Trophoblast cell (in vitro differentiated cells and primary cell): ENCODE measurements at regions not wholly inside any gene's neighbourhood (a gene's known extent, or its start where the extent isn't known, plus 50 kb on each side); places are given as distances from the start of the nearest gene placed in this dataset.

Experiments
- DNase-seq, 2 donors: peaks; one replicate each; pipeline ENCODE4 v3.0.0-alpha.2; 2016
- H2AFZ ChIP-seq: 2 replicates; pipeline ENCODE4 v1.6.1; 2013; ENCODE audit warnings: low read length, moderate library complexity, mild to moderate bottlenecking; ENCODE audit not compliant: insufficient read depth, poor library complexity
- H2AK5ac ChIP-seq: 2 replicates; pipeline ENCODE4 v1.6.1; 2013; ENCODE audit warnings: mild to moderate bottlenecking, low read length
- H2BK120ac ChIP-seq: 2 replicates; pipeline ENCODE4 v1.6.1; 2013; ENCODE audit warnings: low read length, mild to moderate bottlenecking, moderate library complexity; ENCODE audit not compliant: insufficient read depth, poor library complexity
- H2BK12ac ChIP-seq: 2 replicates; pipeline ENCODE4 v1.6.1; 2013; ENCODE audit warnings: mild to moderate bottlenecking, low read length, moderate library complexity
- H2BK5ac ChIP-seq: 2 replicates; pipeline ENCODE4 v1.6.1; 2013; ENCODE audit warnings: low read length, low read depth, moderate library complexity, mild to moderate bottlenecking; ENCODE audit not compliant: poor library complexity
- H3K14ac ChIP-seq: 2 replicates; pipeline ENCODE4 v1.6.1; 2013; ENCODE audit warnings: mild to moderate bottlenecking, low read length
- H3K18ac ChIP-seq: 2 replicates; pipeline ENCODE4 v1.6.1; 2013; ENCODE audit warnings: mild to moderate bottlenecking, low read length
- H3K23ac ChIP-seq: 2 replicates; pipeline ENCODE4 v1.6.1; 2013; ENCODE audit warnings: low read length
- H3K27ac ChIP-seq: 2 replicates; pipeline ENCODE4 v1.5.1; 2013; ENCODE audit warnings: low read depth, mild to moderate bottlenecking, inconsistent platforms, low read length, moderate library complexity
- H3K27me3 ChIP-seq: 2 replicates; pipeline ENCODE4 v1.6.1; 2013; ENCODE audit warnings: inconsistent platforms, mild to moderate bottlenecking, low read length, moderate library complexity; ENCODE audit not compliant: insufficient read depth
- H3K36me3 ChIP-seq, 2 experiments: 1 replicate in 1 of 2; 2 replicates in 1 of 2; pipeline ENCODE4 v1.6.1; 2013; ENCODE audit warnings: low read length in 2 of 2, mild to moderate bottlenecking in 2 of 2, moderate library complexity in 1 of 2; ENCODE audit not compliant: insufficient read depth in 2 of 2, control insufficient read depth in 1 of 2
- H3K4ac ChIP-seq: 2 replicates; pipeline ENCODE4 v1.6.1; 2013; ENCODE audit warnings: low read depth, mild to moderate bottlenecking, low read length, moderate library complexity
- H3K4me1 ChIP-seq, 2 experiments: 1 replicate in 1 of 2; 2 replicates in 1 of 2; pipeline ENCODE4 v1.6.1; 2013; ENCODE audit warnings: low read length in 2 of 2, mild to moderate bottlenecking in 2 of 2, moderate library complexity in 1 of 2; ENCODE audit not compliant: insufficient read depth in 2 of 2, control insufficient read depth in 1 of 2
- H3K4me2 ChIP-seq: 2 replicates; pipeline ENCODE4 v1.6.1; 2013; ENCODE audit warnings: inconsistent platforms, mild to moderate bottlenecking, low read length, moderate library complexity
- H3K4me3 ChIP-seq: 2 replicates; pipeline ENCODE4 v1.5.1; 2013; ENCODE audit warnings: mild to moderate bottlenecking, low read depth, low read length, inconsistent platforms
- H3K79me1 ChIP-seq: one replicate; pipeline ENCODE4 v1.6.1; 2013; ENCODE audit warnings: low read length
- H3K79me2 ChIP-seq: 2 replicates; pipeline ENCODE4 v1.6.1; 2013; ENCODE audit warnings: low read length, mild to moderate bottlenecking; ENCODE audit not compliant: control insufficient read depth, insufficient read depth, poor library complexity
- H3K9ac ChIP-seq: 2 replicates; pipeline ENCODE4 v1.6.1; 2013; ENCODE audit warnings: mild to moderate bottlenecking, low read length
- H3K9me3 ChIP-seq: 2 replicates; pipeline ENCODE4 v1.6.1; 2013; ENCODE audit warnings: low read depth, mild to moderate bottlenecking, control low read depth, inconsistent platforms, low read length; ENCODE audit not compliant: insufficient read depth
- H4K12ac ChIP-seq: 2 replicates; pipeline ENCODE4 v1.6.1; 2013; ENCODE audit warnings: low read depth, mild to moderate bottlenecking, low read length, moderate library complexity
- H4K8ac ChIP-seq: 2 replicates; pipeline ENCODE4 v1.6.1; 2013; ENCODE audit warnings: low read depth, mild to moderate bottlenecking, low read length, moderate library complexity
- H4K91ac ChIP-seq: one replicate; pipeline ENCODE4 v1.6.1; 2013; ENCODE audit warnings: low read depth, mild to moderate bottlenecking, low read length, moderate library complexity
- WGBS: extraction: QIAGEN DNeasy Blood & Tissue Kit; methylation state at CpG from one replicate; pipeline ENCODE4 v1.1.7; 2013; ENCODE audit warnings: missing lambda C conversion rate; ENCODE audit not compliant: insufficient read length, insufficient coverage; ENCODE audit errors: extremely low coverage; 5-methylcytosine and 5-hydroxymethylcytosine counted together

- no peak overlapping the region for H2BK12ac ChIP-seq
- no peak for DNase-seq
- no peak overlapping the region for H3K27ac ChIP-seq
- no peak overlapping the region for H4K8ac ChIP-seq
- no peak overlapping the region for H2BK5ac ChIP-seq
- H3K4me1 ChIP-seq: no peaks in the 10 kb centered on the region
- no CpG with 5 or more reads among the region's 2 CpGs for WGBS
- no peaks in the 10 kb centered on the region for H3K27me3 ChIP-seq
- no peak overlapping the region for H3K4me2 ChIP-seq
- no peaks in the 10 kb centered on the region for H3K36me3 ChIP-seq
- H3K18ac ChIP-seq: no peak overlapping the region
- no peaks in the 10 kb centered on the region for H3K79me1 ChIP-seq
- H2AFZ ChIP-seq: no peak overlapping the region
- H3K23ac ChIP-seq: no peak overlapping the region
- H3K14ac ChIP-seq: no peak overlapping the region
- no peak overlapping the region for H3K4me3 ChIP-seq
- H3K79me2 ChIP-seq: no peaks in the 10 kb centered on the region
- H3K9ac ChIP-seq: no peak overlapping the region
- H3K9me3 ChIP-seq: peaks cover 25% of the 10 kb centered on the region
- no peak overlapping the region for H3K4ac ChIP-seq
- H2AK5ac ChIP-seq: no peak overlapping the region
- no peak overlapping the region for H2BK120ac ChIP-seq
- H4K91ac ChIP-seq: no peak overlapping the region
- no peak overlapping the region for H4K12ac ChIP-seq
These were observed 1157.4 kb downstream of the RPIA start for GRCh38 chr2:89848763-89849368.

DNA sequence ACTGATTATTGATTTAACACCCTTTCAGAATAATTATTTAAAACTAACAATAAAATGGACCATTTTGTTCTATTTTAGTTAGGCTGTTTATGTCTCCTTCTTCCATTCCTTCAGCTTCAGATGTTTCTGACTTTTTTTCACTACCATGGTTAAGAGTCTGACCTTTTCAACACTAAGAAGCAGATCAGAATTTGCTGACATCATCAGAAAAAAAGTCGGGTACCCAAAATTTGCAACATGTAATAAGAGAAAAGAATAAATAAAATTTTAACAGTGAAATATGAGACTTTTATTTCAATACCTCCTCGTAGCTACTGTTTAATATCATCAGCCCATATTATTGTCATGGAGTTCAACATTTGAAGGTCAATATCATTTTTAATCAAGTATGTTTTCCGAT is 1158.3 kb downstream of the RPIA start:
- Histone ChIP-seq H2AFZ (no peak overlapping the region), H3K18ac (no peak overlapping the region), H3K9me3 (peaks cover 19% of the 10 kb centered on the region), H2AK5ac (no peak overlapping the region), H3K79me2 (no peaks in the 10 kb centered on the region), H3K4me1 (no peaks in the 10 kb centered on the region), H3K27ac (no peak overlapping the region), H2BK12ac (no peak overlapping the region), H3K27me3 (no peaks in the 10 kb centered on the region), H3K79me1 (no peaks in the 10 kb centered on the region), H3K23ac (no peak overlapping the region), H3K9ac (no peak overlapping the region), H3K14ac (no peak overlapping the region), H3K4ac (no peak overlapping the region), H4K12ac (no peak overlapping the region), H2BK5ac (no peak overlapping the region), H4K8ac (no peak overlapping the region), H3K4me2 (no peak overlapping the region), H2BK120ac (no peak overlapping the region), H3K4me3 (no peak overlapping the region), H4K91ac (no peak overlapping the region), H3K36me3 (no peaks in the 10 kb centered on the region)
- no peak for DNase-seq
- no CpG with 5 or more reads among the region's 3 CpGs for WGBS

DNA sequence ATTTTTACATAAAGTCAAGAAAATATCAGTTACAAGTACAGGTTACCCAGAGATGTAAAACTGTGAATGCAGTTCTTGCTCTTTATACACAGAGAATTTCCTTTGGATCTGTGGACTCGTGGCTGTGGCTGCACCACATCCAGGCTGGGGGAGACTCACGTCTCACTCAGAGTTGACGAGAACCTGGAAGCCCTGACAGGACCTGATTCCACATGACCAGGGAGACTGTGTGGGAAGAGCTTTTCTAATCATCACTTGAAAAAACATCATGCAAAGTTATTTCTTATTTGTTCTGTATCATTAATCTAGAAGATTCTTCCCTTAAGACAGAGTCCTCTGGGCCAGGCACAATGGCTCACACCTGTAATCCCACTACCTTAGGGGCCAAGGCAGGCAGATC is 1159.0 kb downstream of the RPIA start:
- H3K23ac ChIP-seq: no peak overlapping the region
- H3K18ac ChIP-seq: no peak overlapping the region
- no peak overlapping the region for H3K4ac ChIP-seq
- no peak overlapping the region for H3K14ac ChIP-seq
- H3K27ac ChIP-seq: no peak overlapping the region
- peaks cover 18% of the 10 kb centered on the region for H3K9me3 ChIP-seq
- no peak overlapping the region for H2AK5ac ChIP-seq
- H3K4me3 ChIP-seq: no peak overlapping the region
- H3K79me2 ChIP-seq: no peaks in the 10 kb centered on the region
- H2BK120ac ChIP-seq: no peak overlapping the region
- no peaks in the 10 kb centered on the region for H3K4me1 ChIP-seq
- H3K36me3 ChIP-seq: no peaks in the 10 kb centered on the region
- no CpG with 5 or more reads among the region's 3 CpGs for WGBS
- H2BK5ac ChIP-seq: no peak overlapping the region
- no peaks in the 10 kb centered on the region for H3K27me3 ChIP-seq
- no peak overlapping the region for H4K12ac ChIP-seq
- H4K91ac ChIP-seq: no peak overlapping the region
- no peak overlapping the region for H2AFZ ChIP-seq
- no peak overlapping the region for H2BK12ac ChIP-seq
- H3K4me2 ChIP-seq: no peak overlapping the region
- H3K9ac ChIP-seq: no peak overlapping the region
- no peaks in the 10 kb centered on the region for H3K79me1 ChIP-seq
- no peak for DNase-seq
- no peak overlapping the region for H4K8ac ChIP-seq

GRCh38 chr2:89850881-89851582 is 1159.6 kb downstream of the RPIA start:
- Histone ChIP-seq H3K27me3 (no peaks in the 10 kb centered on the region), H2BK5ac (no peak overlapping the region), H3K9ac (no peak overlapping the region), H3K4me1 (no peaks in the 10 kb centered on the region), H3K23ac (no peak overlapping the region), H4K91ac (no peak overlapping the region), H3K4me2 (no peak overlapping the region), H3K79me2 (no peaks in the 10 kb centered on the region), H3K36me3 (no peaks in the 10 kb centered on the region), H2AFZ (no peak overlapping the region), H3K4ac (no peak overlapping the region), H3K27ac (no peak overlapping the region), H4K12ac (no peak overlapping the region), H2BK12ac (no peak overlapping the region), H2BK120ac (no peak overlapping the region), H3K18ac (no peak overlapping the region), H3K9me3 (peaks cover 14% of the 10 kb centered on the region), H4K8ac (no peak overlapping the region), H3K4me3 (no peak overlapping the region), H3K14ac (no peak overlapping the region), H3K79me1 (no peaks in the 10 kb centered on the region), H2AK5ac (no peak overlapping the region)
- no peak for DNase-seq
- no CpG with 5 or more reads among the region's 4 CpGs for WGBS
